ENCODE measurements at regions not wholly inside any gene's neighbourhood (a gene's known extent, or its start where the extent isn't known, plus 50 kb on each side); places are given as distances from the start of the nearest gene placed in this dataset.
A peak's percentile ranks its signal among the peaks of the same experiment; 100 is the strongest.
"Not testable (repeated sequence)": the region's sequence is repeated elsewhere in the genome, so short reads cannot be mapped to it uniquely, and the experiment has no call there.

- no peak for TF ChIP-seq CTCF (IDR thresholded peaks at IDR 0.05)
- no peak for TF ChIP-seq FOSL2 (IDR thresholded peaks at IDR 0.05; ENCODE audit: borderline replicate concordance, low read depth)
- TF ChIP-seq MXI1 (IDR thresholded peaks at IDR 0.05; ENCODE audit: low read depth, low read length): no peak
- no peak for TF ChIP-seq JUND (IDR thresholded peaks at IDR 0.05)
- TF ChIP-seq FOXJ3 (CRISPR knock-in tag; IDR thresholded peaks at IDR 0.05): 0 out of 2 replicates have a peak, but pooled peaks have one; percentile 36
- TF ChIP-seq USF2 (IDR thresholded peaks at IDR 0.05; ENCODE audit: borderline replicate concordance, low read depth, low read length): no peak
- no peak for TF ChIP-seq RXRA (IDR thresholded peaks at IDR 0.05; ENCODE audit: borderline replicate concordance, low read depth)
Measured at GRCh38 chr3:65138556-65138955, 450.8 kb upstream of the ADAMTS9 start (continued).

GRCh38 chr3:65133752-65134151 lies 446.0 kb upstream of the ADAMTS9 start:
- H3K9me3 ChIP-seq; H3K27ac ChIP-seq (ENCODE audit: low read depth in 2 of 2, low read length in 1 of 2); H3K79me2 ChIP-seq (ENCODE audit: insufficient read depth); H3K9me2 ChIP-seq; DNase-seq; H3K4me1 ChIP-seq (ENCODE audit: control insufficient read depth in 1 of 2, insufficient read depth in 2 of 2, low read depth in 1 of 2, low read length in 1 of 2); H3K36me3 ChIP-seq (replicated peaks in 1 of 2; ENCODE audit: control insufficient read depth in 1 of 2, insufficient read depth in 2 of 2, low read length in 1 of 2); H3K4me2 ChIP-seq; H3K27me3 ChIP-seq (ENCODE audit: insufficient read depth); H3K4me3 ChIP-seq (ENCODE audit: low read depth in 2 of 2, low read length in 1 of 2); POLR2A ChIA-PET; H3F3A ChIP-seq (replicated peaks; ENCODE audit: insufficient read depth); H2AFZ ChIP-seq (ENCODE audit: low read depth); CTCF ChIA-PET; H3K9ac ChIP-seq; H4K20me1 ChIP-seq (ENCODE audit: insufficient read depth): not testable (repeated sequence)
- WGBS (ENCODE audit: low lambda C conversion rate): 68% methylated on average over 3 of the region's 3 CpGs

- Histone ChIP-seq H3K9me3 (no peaks in the 10 kb centered on the region), H3K4me1 (ENCODE audit: control insufficient read depth in 1 of 2, insufficient read depth in 2 of 2, low read depth in 1 of 2, low read length in 1 of 2) (no peaks in the 10 kb centered on the region), H3K36me3 (replicated peaks in 1 of 2; ENCODE audit: control insufficient read depth in 1 of 2, insufficient read depth in 2 of 2, low read length in 1 of 2) (no peaks in the 10 kb centered on the region), H3K9me2 (no peaks in the 10 kb centered on the region), H3K27ac (ENCODE audit: low read depth in 2 of 2, low read length in 1 of 2) (no peak overlapping the region), H2AFZ (ENCODE audit: low read depth) (no peak overlapping the region), H4K20me1 (ENCODE audit: insufficient read depth) (no peaks in the 10 kb centered on the region), H3K79me2 (ENCODE audit: insufficient read depth) (no peaks in the 10 kb centered on the region), H3K4me2 (no peak overlapping the region), H3K9ac (no peak overlapping the region), H3K27me3 (ENCODE audit: insufficient read depth) (no peaks in the 10 kb centered on the region), H3F3A (replicated peaks; ENCODE audit: insufficient read depth) (peaks cover 15% of the 10 kb centered on the region), H3K4me3 (ENCODE audit: low read depth in 2 of 2, low read length in 1 of 2) (no peak overlapping the region)
- POLR2A ChIA-PET: no interaction called here
- CTCF ChIA-PET: no interaction called here
- no peak for DNase-seq
- 84% methylated on average over 4 of the region's 4 CpGs for WGBS (ENCODE audit: low lambda C conversion rate)
- no peak for TF ChIP-seq NRF1 (IDR thresholded peaks at IDR 0.05; ENCODE audit: low read depth, low read length)
- TF ChIP-seq CHD2 (IDR thresholded peaks at IDR 0.05; ENCODE audit: low read length, partially characterized antibody): no peak
- TF ChIP-seq EZH2phosphoT487 (IDR thresholded peaks at IDR 0.05; ENCODE audit: borderline replicate concordance, low read depth): no peak
- no peak for TF ChIP-seq JUND (IDR thresholded peaks at IDR 0.05)
- no peak for TF ChIP-seq SMC3 (IDR thresholded peaks at IDR 0.05; ENCODE audit: low read depth, low read length)
- no peak for TF ChIP-seq GABPA (IDR thresholded peaks at IDR 0.05; ENCODE audit: low read depth)
- no peak for TF ChIP-seq ZBTB33 (IDR thresholded peaks at IDR 0.05; ENCODE audit: borderline replicate concordance, low read depth)
- no peak for TF ChIP-seq IRF3 (IDR thresholded peaks at IDR 0.05; ENCODE audit: low read depth, low read length)
- no peak for TF ChIP-seq MXI1 (IDR thresholded peaks at IDR 0.05; ENCODE audit: low read depth, low read length)
- TF ChIP-seq TAF1 (IDR thresholded peaks at IDR 0.05; ENCODE audit: borderline replicate concordance, low read depth, low read length): no peak
- TF ChIP-seq FOXJ3 (CRISPR knock-in tag; IDR thresholded peaks at IDR 0.05): no peak
- no peak for TF ChIP-seq YY1 (IDR thresholded peaks at IDR 0.05; ENCODE audit: low read depth)
- no peak for TF ChIP-seq RFX5 (IDR thresholded peaks at IDR 0.05; ENCODE audit: low read length)
- no peak for TF ChIP-seq RXRA (IDR thresholded peaks at IDR 0.05; ENCODE audit: borderline replicate concordance, low read depth)
- TF ChIP-seq MAX (IDR thresholded peaks at IDR 0.05; ENCODE audit: low read depth): no peak
- no peak for TF ChIP-seq ELF1 (IDR thresholded peaks at IDR 0.05)
- no peak for TF ChIP-seq POLR2AphosphoS5 (IDR thresholded peaks at IDR 0.05; ENCODE audit: low read depth, low read length)
Measured at GRCh38 chr3:65130782-65131181, 443.0 kb upstream of the ADAMTS9 start.
